HepG2 (cell line): ENCODE measurements at regions not wholly inside any gene's neighbourhood (a gene's known extent, or its start where the extent isn't known, plus 50 kb on each side); places are given as distances from the start of the nearest gene placed in this dataset.

Experiments used
- ARID2 ChIP-seq: sonication (generic); formaldehyde crosslinking; IDR thresholded peaks from 2 replicates; pipeline ENCODE4 v1.8.1; 2022; ENCODE audit warnings: mild to moderate bottlenecking, missing genetic modification reagents, borderline replicate concordance
- SMAD3 ChIP-seq: sonication (generic); formaldehyde crosslinking; IDR thresholded peaks from 2 replicates; pipeline ENCODE4 v1.4.0; 2020; ENCODE audit warnings: missing genetic modification reagents
- TCF7 ChIP-seq: sonication (generic); IDR thresholded peaks from 2 replicates; pipeline ENCODE4 v1.6.1; 2016; ENCODE audit warnings: antibody characterized with exemption, low read depth
- TRIM24 ChIP-seq: sonication (generic); formaldehyde crosslinking; IDR thresholded peaks from 2 replicates; pipeline ENCODE4 v1.8.0; 2022; ENCODE audit warnings: mild to moderate bottlenecking, missing genetic modification reagents
- U2AF1 ChIP-seq: fragments of 200-400 bp; formaldehyde crosslinking; optimal IDR thresholded peaks from 2 replicates; pipeline ENCODE3; 2017; ENCODE audit warnings: mild to moderate bottlenecking, low read depth, low read length
- TF ChIP-seq, protein P1 (sequence below): sonication (generic); formaldehyde crosslinking; IDR thresholded peaks from 2 replicates; pipeline ENCODE4 v1.4.0; 2020; ENCODE audit warnings: mild to moderate bottlenecking, missing genetic modification reagents
- TF ChIP-seq, protein P2 (sequence below): IDR thresholded peaks from 2 replicates; pipeline ENCODE4 v1.6.1; 2012; ENCODE audit warnings: low read depth, low read length, improper control_type of control experiment
- TF ChIP-seq, protein P3 (sequence below): IDR thresholded peaks from 2 replicates; pipeline ENCODE4 v1.6.1; 2016; ENCODE audit warnings: low read depth, borderline replicate concordance

DNA sequence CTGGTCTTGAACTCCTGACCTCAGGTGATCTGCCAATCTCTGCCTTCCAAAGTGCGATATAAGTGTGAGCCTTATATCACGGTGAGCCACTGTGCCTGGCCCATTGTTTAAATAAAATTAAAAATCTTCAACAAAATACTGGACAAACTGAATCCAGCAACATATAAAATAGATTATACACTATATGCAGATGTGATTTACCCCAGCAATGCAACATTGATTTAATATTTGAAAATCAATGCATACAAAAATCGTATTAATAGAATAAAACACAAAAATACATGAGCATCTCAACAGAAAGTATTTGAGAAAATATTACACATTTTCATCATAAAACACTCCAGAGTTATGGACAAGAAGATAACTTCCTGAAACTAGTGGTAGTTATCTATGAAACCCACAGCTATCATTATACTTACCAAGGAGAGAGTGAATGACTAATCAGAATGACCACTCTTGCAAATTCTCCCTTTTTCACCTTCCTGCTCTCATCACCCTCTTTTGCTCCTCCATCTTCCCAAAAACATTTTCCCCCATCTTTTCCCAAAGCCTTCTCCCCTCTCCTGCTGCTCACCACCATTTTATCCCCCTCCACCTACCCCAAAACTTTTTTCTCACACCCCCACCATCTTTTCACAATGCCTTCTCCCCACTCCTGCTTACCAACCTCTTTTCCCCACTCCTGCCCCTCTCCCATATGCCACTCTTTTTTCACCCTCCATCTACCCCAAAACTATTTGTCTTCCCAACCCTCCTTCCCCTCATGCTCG is 122.1 kb upstream of the VPREB1 start (continued):
- TF ChIP-seq, protein P1, sequence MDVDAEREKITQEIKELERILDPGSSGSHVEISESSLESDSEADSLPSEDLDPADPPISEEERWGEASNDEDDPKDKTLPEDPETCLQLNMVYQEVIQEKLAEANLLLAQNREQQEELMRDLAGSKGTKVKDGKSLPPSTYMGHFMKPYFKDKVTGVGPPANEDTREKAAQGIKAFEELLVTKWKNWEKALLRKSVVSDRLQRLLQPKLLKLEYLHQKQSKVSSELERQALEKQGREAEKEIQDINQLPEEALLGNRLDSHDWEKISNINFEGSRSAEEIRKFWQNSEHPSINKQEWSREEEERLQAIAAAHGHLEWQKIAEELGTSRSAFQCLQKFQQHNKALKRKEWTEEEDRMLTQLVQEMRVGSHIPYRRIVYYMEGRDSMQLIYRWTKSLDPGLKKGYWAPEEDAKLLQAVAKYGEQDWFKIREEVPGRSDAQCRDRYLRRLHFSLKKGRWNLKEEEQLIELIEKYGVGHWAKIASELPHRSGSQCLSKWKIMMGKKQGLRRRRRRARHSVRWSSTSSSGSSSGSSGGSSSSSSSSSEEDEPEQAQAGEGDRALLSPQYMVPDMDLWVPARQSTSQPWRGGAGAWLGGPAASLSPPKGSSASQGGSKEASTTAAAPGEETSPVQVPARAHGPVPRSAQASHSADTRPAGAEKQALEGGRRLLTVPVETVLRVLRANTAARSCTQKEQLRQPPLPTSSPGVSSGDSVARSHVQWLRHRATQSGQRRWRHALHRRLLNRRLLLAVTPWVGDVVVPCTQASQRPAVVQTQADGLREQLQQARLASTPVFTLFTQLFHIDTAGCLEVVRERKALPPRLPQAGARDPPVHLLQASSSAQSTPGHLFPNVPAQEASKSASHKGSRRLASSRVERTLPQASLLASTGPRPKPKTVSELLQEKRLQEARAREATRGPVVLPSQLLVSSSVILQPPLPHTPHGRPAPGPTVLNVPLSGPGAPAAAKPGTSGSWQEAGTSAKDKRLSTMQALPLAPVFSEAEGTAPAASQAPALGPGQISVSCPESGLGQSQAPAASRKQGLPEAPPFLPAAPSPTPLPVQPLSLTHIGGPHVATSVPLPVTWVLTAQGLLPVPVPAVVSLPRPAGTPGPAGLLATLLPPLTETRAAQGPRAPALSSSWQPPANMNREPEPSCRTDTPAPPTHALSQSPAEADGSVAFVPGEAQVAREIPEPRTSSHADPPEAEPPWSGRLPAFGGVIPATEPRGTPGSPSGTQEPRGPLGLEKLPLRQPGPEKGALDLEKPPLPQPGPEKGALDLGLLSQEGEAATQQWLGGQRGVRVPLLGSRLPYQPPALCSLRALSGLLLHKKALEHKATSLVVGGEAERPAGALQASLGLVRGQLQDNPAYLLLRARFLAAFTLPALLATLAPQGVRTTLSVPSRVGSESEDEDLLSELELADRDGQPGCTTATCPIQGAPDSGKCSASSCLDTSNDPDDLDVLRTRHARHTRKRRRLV (CRISPR knock-in tag) = no peak
- TF ChIP-seq, protein P2, sequence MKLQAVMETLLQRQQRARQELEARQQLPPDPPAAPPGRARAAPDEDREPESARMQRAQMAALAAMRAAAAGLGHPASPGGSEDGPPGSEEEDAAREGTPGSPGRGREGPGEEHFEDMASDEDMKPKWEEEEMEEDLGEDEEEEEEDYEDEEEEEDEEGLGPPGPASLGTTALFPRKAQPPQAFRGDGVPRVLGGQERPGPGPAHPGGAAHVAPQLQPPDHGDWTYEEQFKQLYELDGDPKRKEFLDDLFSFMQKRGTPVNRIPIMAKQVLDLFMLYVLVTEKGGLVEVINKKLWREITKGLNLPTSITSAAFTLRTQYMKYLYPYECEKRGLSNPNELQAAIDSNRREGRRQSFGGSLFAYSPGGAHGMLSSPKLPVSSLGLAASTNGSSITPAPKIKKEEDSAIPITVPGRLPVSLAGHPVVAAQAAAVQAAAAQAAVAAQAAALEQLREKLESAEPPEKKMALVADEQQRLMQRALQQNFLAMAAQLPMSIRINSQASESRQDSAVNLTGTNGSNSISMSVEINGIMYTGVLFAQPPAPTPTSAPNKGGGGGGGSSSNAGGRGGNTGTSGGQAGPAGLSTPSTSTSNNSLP = no peak
- TF ChIP-seq SMAD3 (CRISPR knock-in tag) (no peak), TCF7 (no peak), TRIM24 (CRISPR knock-in tag) (no peak), U2AF1 (no peak), ARID2 (no peak)
- TF ChIP-seq, protein P3, sequence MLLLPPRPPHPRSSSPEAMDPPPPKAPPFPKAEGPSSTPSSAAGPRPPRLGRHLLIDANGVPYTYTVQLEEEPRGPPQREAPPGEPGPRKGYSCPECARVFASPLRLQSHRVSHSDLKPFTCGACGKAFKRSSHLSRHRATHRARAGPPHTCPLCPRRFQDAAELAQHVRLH = no peak
